Naive thymus-derived CD4-positive, alpha-beta T cell (primary cell): ENCODE measurements at regions not wholly inside any gene's neighbourhood (a gene's known extent, or its start where the extent isn't known, plus 50 kb on each side); places are given as distances from the start of the nearest gene placed in this dataset.
A peak's percentile ranks its signal among the peaks of the same experiment; 100 is the strongest.

Source experiments
- ATAC-seq: fragments of 150-1000 bp; cut with Tn5 transposase; 2 replicates; pipeline ENCODE4 v1.10.0; 2021; ENCODE audit warnings: mild to moderate bottlenecking, moderate library complexity
- CTCF ChIA-PET: fragments of 350-600 bp; sonication (Branson Sonifier 250); formaldehyde crosslinking; loops from one replicate; lab custom pipeline; 2021; ENCODE audit warnings: antibody characterized with exemption; lab: Charles Lee
- POLR2A ChIA-PET: fragments of 350-600 bp; sonication (Branson Sonifier 250); formaldehyde crosslinking; loops from one replicate; lab custom pipeline; 2021; ENCODE audit warnings: antibody characterized with exemption, inconsistent platforms; lab: Charles Lee
- DNase-seq, 9 donors: peaks; one replicate each; pipeline versions ENCODE4 v3.0.0 to v3.0.0-alpha.2; 2020 to 2022; ENCODE audit warnings: mixed read lengths in 1 of 9
- H3K27ac ChIP-seq: one replicate; pipeline ENCODE4 v1.7.0; 2013; ENCODE audit warnings: mild to moderate bottlenecking, low read depth, low read length, moderate library complexity
- H3K27me3 ChIP-seq, 2 donors: one replicate each; pipeline ENCODE4 v1.7.0; 2013; ENCODE audit warnings: low read length in 2 of 2, mild to moderate bottlenecking in 2 of 2, moderate library complexity in 2 of 2; ENCODE audit not compliant: control insufficient read depth in 2 of 2, insufficient read depth in 2 of 2
- H3K36me3 ChIP-seq, 3 experiments: 1 replicate in 2 of 3; 2 replicates in 1 of 3; pipeline ENCODE4 v1.7.0; 2013; ENCODE audit warnings: low read length in 3 of 3, mild to moderate bottlenecking in 3 of 3, moderate library complexity in 1 of 3; ENCODE audit not compliant: insufficient read depth in 3 of 3, control insufficient read depth in 2 of 3
- H3K4me1 ChIP-seq, 2 donors: one replicate each; pipeline ENCODE4 v1.7.0; 2013; ENCODE audit warnings: low read length in 2 of 2, mild to moderate bottlenecking in 2 of 2, moderate library complexity in 1 of 2; ENCODE audit not compliant: control insufficient read depth in 2 of 2, insufficient read depth in 2 of 2
- H3K4me3 ChIP-seq: 2 replicates; pipeline ENCODE4 v1.7.0; 2013; ENCODE audit warnings: mild to moderate bottlenecking, low read length
- H3K9me3 ChIP-seq, 3 experiments: 1 replicate in 2 of 3; 2 replicates in 1 of 3; pipeline ENCODE4 v1.7.0; 2013; ENCODE audit warnings: low read length in 3 of 3; ENCODE audit not compliant: control insufficient read depth in 2 of 3
- H3K27ac Mint-ChIP-seq, 9 donors: one replicate each; pipeline ENCODE4 v1.8.0; 2020 to 2022; ENCODE audit warnings: mixed read lengths in 9 of 9, mild to moderate bottlenecking in 8 of 9, moderate library complexity in 5 of 9, inconsistent platforms in 2 of 9
- H3K27me3 Mint-ChIP-seq, 5 donors: one replicate each; pipeline ENCODE4 v1.8.0; 2021 to 2022; ENCODE audit warnings: mixed read lengths in 5 of 5, mild to moderate bottlenecking in 1 of 5
- H3K36me3 Mint-ChIP-seq, 5 donors: one replicate each; pipeline ENCODE4 v1.8.0; 2020 to 2022; ENCODE audit warnings: mixed read lengths in 5 of 5, mild to moderate bottlenecking in 3 of 5, inconsistent platforms in 1 of 5
- H3K4me1 Mint-ChIP-seq, 7 donors: one replicate each; pipeline ENCODE4 v1.8.0; 2020 to 2022; ENCODE audit warnings: mixed read lengths in 7 of 7, mild to moderate bottlenecking in 3 of 7, inconsistent platforms in 1 of 7
- H3K4me3 Mint-ChIP-seq, 10 donors: one replicate each; pipeline ENCODE4 v1.8.0; 2020 to 2022; ENCODE audit warnings: mild to moderate bottlenecking in 10 of 10, mixed read lengths in 10 of 10, moderate library complexity in 6 of 10, inconsistent platforms in 2 of 10
- H3K9me3 Mint-ChIP-seq, 11 donors: one replicate each; pipeline ENCODE4 v1.8.0; 2020 to 2022; ENCODE audit warnings: mixed read lengths in 11 of 11, mild to moderate bottlenecking in 4 of 11, inconsistent platforms in 1 of 11, moderate library complexity in 1 of 11
- intact Hi-C, 2 donors: fragments of 100-400 bp; cut with micrococcal nuclease; formaldehyde crosslinking; loops; one replicate each; pipeline ENCODE4 v1.15.1; 2023

GRCh38 chrX:39777623-39778025 is 320.1 kb downstream of the BCOR start:
- peaks cover 8 to 34% (median 28%) of the 10 kb centered on the region in 7 donors for H3K4me1 Mint-ChIP-seq
- peak overlapping the region in 5 of 10 donors; percentile 3 to 51 (median 22) for H3K4me3 Mint-ChIP-seq
- H3K36me3 Mint-ChIP-seq = peaks cover 0 to 6% (median 0%) of the 10 kb centered on the region in 5 donors
- POLR2A ChIA-PET = no interaction called here
- DNase-seq (peak in 1 of 9 donors; percentile 32), ATAC-seq (peak; percentile 22)
- Histone ChIP-seq H3K4me1 (peaks cover 8 to 14% of the 10 kb centered on the region in 2 donors), H3K27me3 (no peaks in the 10 kb centered on the region), H3K36me3 (no peaks in the 10 kb centered on the region), H3K4me3 (no peak overlapping the region), H3K9me3 (peaks cover 0 to 5% (median 0%) of the 10 kb centered on the region in 3 experiments), H3K27ac (no peak overlapping the region)
- no peaks in the 10 kb centered on the region for H3K27me3 Mint-ChIP-seq
- CTCF ChIA-PET = no interaction called here
- intact Hi-C loops = loop anchor here (10.0 kb wide), 1 partner anchor 973 kb away; the partner anchor contains the start of gene MID1IP1 (in 2 of the 2)
- H3K27ac Mint-ChIP-seq = peak overlapping the region; percentile 14 to 89 (median 65)
- peaks cover 0 to 10% (median 0%) of the 10 kb centered on the region in 11 donors for H3K9me3 Mint-ChIP-seq

GRCh38 chrX:39779952-39780783 is 317.6 kb downstream of the BCOR start:
- H3K4me1 ChIP-seq = peaks cover 0 to 7% of the 10 kb centered on the region in 2 donors
- H3K36me3 ChIP-seq = no peaks in the 10 kb centered on the region
- H3K27ac Mint-ChIP-seq = peak overlapping the region in 1 of 9 donors; percentile 81
- H3K4me1 Mint-ChIP-seq = peaks cover 0 to 16% (median 11%) of the 10 kb centered on the region in 7 donors
- H3K36me3 Mint-ChIP-seq = peaks cover 0 to 6% (median 0%) of the 10 kb centered on the region in 5 donors
- ChIA-PET CTCF (no interaction called here), POLR2A (no interaction called here)
- no peaks in the 10 kb centered on the region for H3K27me3 ChIP-seq
- no peak overlapping the region for H3K4me3 ChIP-seq
- no peak overlapping the region for H3K4me3 Mint-ChIP-seq
- peaks cover 0 to 9% (median 0%) of the 10 kb centered on the region in 11 donors for H3K9me3 Mint-ChIP-seq
- H3K9me3 ChIP-seq = peaks cover 0 to 5% (median 0%) of the 10 kb centered on the region in 3 experiments
- intact Hi-C loops = loop anchor here (10.0 kb wide), 1 partner anchor 975 kb away; the partner anchor contains the start of gene MID1IP1 (in 2 of the 2)
- H3K27me3 Mint-ChIP-seq = no peaks in the 10 kb centered on the region
- H3K27ac ChIP-seq = no peak overlapping the region
- ATAC-seq = no peak
- DNase-seq = no peak

- H3K9me3 ChIP-seq = peaks cover 0 to 5% (median 0%) of the 10 kb centered on the region in 3 experiments
- DNase-seq (no peak), ATAC-seq (no peak)
- Mint-ChIP-seq H3K27me3 (no peaks in the 10 kb centered on the region), H3K4me1 (peaks cover 0 to 9% (median 6%) of the 10 kb centered on the region in 7 donors), H3K9me3 (peaks cover 0 to 9% (median 0%) of the 10 kb centered on the region in 11 donors), H3K27ac (no peak overlapping the region), H3K36me3 (peaks cover 0 to 6% (median 0%) of the 10 kb centered on the region in 5 donors), H3K4me3 (no peak overlapping the region)
- H3K27ac ChIP-seq = no peak overlapping the region
- POLR2A ChIA-PET = interaction anchor here (0.7 kb wide), 1 partner anchor 12 kb away, joined by 4 read pairs; no protein-coding TSS in a partner anchor
- H3K36me3 ChIP-seq = no peaks in the 10 kb centered on the region
- H3K4me3 ChIP-seq = no peak overlapping the region
- H3K4me1 ChIP-seq = no peaks in the 10 kb centered on the region
- intact Hi-C loops = no loop called here
- CTCF ChIA-PET = no interaction called here
- no peaks in the 10 kb centered on the region for H3K27me3 ChIP-seq
Measured at GRCh38 chrX:39782276-39782675, 315.5 kb downstream of the BCOR start.

- H3K27me3 ChIP-seq = no peaks in the 10 kb centered on the region
- ChIA-PET CTCF (no interaction called here), POLR2A (no interaction called here)
- no peak for DNase-seq
- Mint-ChIP-seq H3K36me3 (no peaks in the 10 kb centered on the region), H3K4me1 (peaks cover 0 to 4% (median 0%) of the 10 kb centered on the region in 7 donors), H3K4me3 (no peak overlapping the region), H3K27me3 (no peaks in the 10 kb centered on the region), H3K27ac (no peak overlapping the region), H3K9me3 (no peaks in the 10 kb centered on the region)
- H3K36me3 ChIP-seq = no peaks in the 10 kb centered on the region
- no peak overlapping the region for H3K4me3 ChIP-seq
- H3K9me3 ChIP-seq = no peaks in the 10 kb centered on the region
- no peak for ATAC-seq
- no peaks in the 10 kb centered on the region for H3K4me1 ChIP-seq
- intact Hi-C loops = no loop called here
- no peak overlapping the region for H3K27ac ChIP-seq
Measured at GRCh38 chrX:39787999-39788398, 309.8 kb downstream of the BCOR start.

DNA sequence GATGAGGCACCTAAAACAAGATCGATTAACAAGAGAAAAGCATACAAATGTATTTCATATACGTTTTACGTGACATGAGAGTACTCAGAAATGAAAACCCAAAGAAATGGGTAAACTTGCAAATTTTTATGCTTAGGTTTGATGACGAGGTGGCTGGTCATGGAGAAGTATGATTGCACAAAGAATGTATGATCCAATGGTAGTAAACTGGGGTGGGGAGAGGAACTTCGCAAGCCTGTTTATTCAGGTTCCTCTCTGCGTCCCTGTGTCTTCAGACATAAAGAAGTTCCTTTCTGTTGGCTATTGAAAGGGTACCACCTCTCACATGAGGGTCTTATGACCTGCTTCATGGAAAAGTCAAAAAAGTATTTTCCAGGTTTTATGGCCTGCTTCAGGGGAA is 309.2 kb downstream of the BCOR start:
- no peak for ATAC-seq
- H3K27me3 ChIP-seq = no peaks in the 10 kb centered on the region
- no peak overlapping the region for H3K27ac ChIP-seq
- no peak overlapping the region for H3K4me3 ChIP-seq
- H3K27ac Mint-ChIP-seq = no peak overlapping the region
- H3K27me3 Mint-ChIP-seq = no peaks in the 10 kb centered on the region
- no peaks in the 10 kb centered on the region for H3K36me3 Mint-ChIP-seq
- no peaks in the 10 kb centered on the region for H3K9me3 Mint-ChIP-seq
- CTCF ChIA-PET = no interaction called here
- no peaks in the 10 kb centered on the region for H3K9me3 ChIP-seq
- no peak for DNase-seq
- H3K4me3 Mint-ChIP-seq = no peak overlapping the region
- intact Hi-C loops = no loop called here
- POLR2A ChIA-PET = no interaction called here
- no peaks in the 10 kb centered on the region for H3K36me3 ChIP-seq
- H3K4me1 Mint-ChIP-seq = peaks cover 0 to 4% (median 0%) of the 10 kb centered on the region in 7 donors
- no peaks in the 10 kb centered on the region for H3K4me1 ChIP-seq

DNA sequence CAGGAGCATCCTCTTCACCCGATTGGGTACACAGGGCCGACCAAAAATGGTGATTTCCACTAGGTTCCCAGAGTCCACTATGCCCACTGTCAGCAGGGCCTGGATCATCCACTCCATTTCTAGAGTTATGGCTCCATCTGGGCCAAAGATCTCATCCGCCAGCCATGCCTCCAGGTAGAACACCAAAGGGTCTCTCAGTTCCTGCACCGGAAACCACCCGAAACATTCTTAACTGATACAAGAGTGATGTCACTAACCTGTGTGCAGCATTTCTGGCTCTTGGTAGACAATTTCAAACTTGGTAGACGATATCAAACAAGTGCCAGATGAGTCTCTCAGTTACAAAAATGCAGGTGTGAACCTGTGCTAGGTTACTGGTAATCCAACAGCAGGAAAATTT is 306.1 kb downstream of the BCOR start:
- no peak overlapping the region for H3K27ac ChIP-seq
- Mint-ChIP-seq H3K36me3 (no peaks in the 10 kb centered on the region), H3K27me3 (peaks cover 0 to 2% (median 0%) of the 10 kb centered on the region in 5 donors), H3K4me1 (peaks cover 0 to 4% (median 0%) of the 10 kb centered on the region in 7 donors), H3K27ac (peak overlapping the region in 1 of 9 donors; percentile 47), H3K4me3 (no peak overlapping the region), H3K9me3 (no peaks in the 10 kb centered on the region)
- H3K4me3 ChIP-seq = no peak overlapping the region
- peak in 1 of 9 donors; percentile 24 for DNase-seq
- no peak for ATAC-seq
- no peaks in the 10 kb centered on the region for H3K9me3 ChIP-seq
- POLR2A ChIA-PET = no interaction called here
- CTCF ChIA-PET = no interaction called here
- no peaks in the 10 kb centered on the region for H3K4me1 ChIP-seq
- no peaks in the 10 kb centered on the region for H3K36me3 ChIP-seq
- intact Hi-C loops = no loop called here
- H3K27me3 ChIP-seq = no peaks in the 10 kb centered on the region
